ENCODE measurements at regions not wholly inside any gene's neighbourhood (a gene's known extent, or its start where the extent isn't known, plus 50 kb on each side); places are given as distances from the start of the nearest gene placed in this dataset.

DNA sequence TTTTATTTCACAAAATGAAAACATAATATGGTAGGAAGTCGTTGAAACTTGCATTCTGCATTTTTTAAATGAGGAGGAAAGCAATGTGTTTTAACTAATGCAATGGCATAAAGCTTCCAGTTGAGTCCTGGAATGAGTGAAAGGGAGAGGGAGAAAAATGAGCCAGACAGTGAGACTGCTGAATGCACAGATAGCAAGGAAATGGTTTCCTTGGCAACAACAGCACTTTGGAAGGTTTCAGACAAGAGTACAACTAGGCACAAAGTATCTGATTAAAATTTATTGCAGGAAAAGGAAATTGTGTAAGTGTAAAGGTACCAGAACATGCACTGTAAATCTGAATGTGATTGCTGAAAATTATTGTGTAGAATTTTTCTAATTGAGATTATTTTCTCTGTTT lies 320.1 kb upstream of the KYNU start:
- ChIA-PET CTCF (ENCODE audit: partially characterized antibody) (no interaction called here), POLR2A (ENCODE audit: partially characterized antibody) (no interaction called here)

More for the DNA sequence above, 320.1 kb upstream of the KYNU start:
- Histone ChIP-seq H3K27me3 (replicated peaks in 1 of 4; ENCODE audit: control insufficient read depth in 3 of 4, extremely low read depth in 1 of 4, insufficient read depth in 3 of 4, low read length in 3 of 4) (no peaks in the 10 kb centered on the region), H4K91ac (replicated peaks; ENCODE audit: insufficient read length, low read length) (no peak overlapping the region), H2AK5ac (ENCODE audit: low read depth, low read length) (no peak overlapping the region), H3K18ac (ENCODE audit: extremely low read depth, low read length) (no peak overlapping the region), H3K9me3 (ENCODE audit: insufficient read depth in 2 of 2, low read depth in 1 of 2, low read length in 1 of 2) (no peaks in the 10 kb centered on the region), H4K5ac (ENCODE audit: insufficient read length, low read depth, low read length) (no peak overlapping the region), H3K27ac (ENCODE audit: low read depth, low read length) (no peak overlapping the region), H3K4me3 (ENCODE audit: extremely low read depth in 1 of 4, insufficient read depth in 2 of 4, low read depth in 3 of 4, low read length in 4 of 4) (no peak overlapping the region), H2BK5ac (ENCODE audit: low read depth, low read length) (no peak overlapping the region), H3K9ac (replicated peaks in 1 of 4; ENCODE audit: extremely low read depth in 1 of 4, low read depth in 3 of 4, low read length in 3 of 4) (peak overlapping the region in 1 of 4 experiments; percentile 8; a peak in 1 of 7 replicates), H2BK15ac (ENCODE audit: low read length) (no peak overlapping the region), H2BK120ac (replicated peaks; ENCODE audit: low read depth, low read length) (no peak overlapping the region), H3K56ac (replicated peaks; ENCODE audit: insufficient read length, low read depth, low read length) (no peak overlapping the region), H3K14ac (ENCODE audit: insufficient read length) (no peak overlapping the region), H3K79me2 (ENCODE audit: control insufficient read depth in 1 of 2, insufficient read depth in 2 of 2, low read length in 2 of 2) (no peaks in the 10 kb centered on the region), H2AFZ (ENCODE audit: low read length) (peak overlapping the region; percentile 64; the same call in 1 of the 2 replicates), H3K4me1 (replicated peaks in 1 of 4; ENCODE audit: control insufficient read depth in 3 of 4, insufficient read depth in 4 of 4, low read length in 3 of 4) (no peaks in the 10 kb centered on the region), H4K8ac (ENCODE audit: extremely low read depth, insufficient read depth, low read length) (no peak overlapping the region), H3K79me1 (ENCODE audit: low read depth, low read length) (no peaks in the 10 kb centered on the region), H3K4ac (replicated peaks; ENCODE audit: insufficient read length, low read depth, low read length) (no peak overlapping the region), H3K4me2 (ENCODE audit: insufficient read depth in 1 of 2, low read depth in 2 of 2, low read length in 2 of 2) (no peak overlapping the region), H4K20me1 (replicated peaks in 1 of 2; ENCODE audit: control insufficient read depth in 1 of 2, insufficient read depth in 2 of 2, low read length in 2 of 2) (no peaks in the 10 kb centered on the region), H2BK12ac (ENCODE audit: low read depth, low read length) (no peak overlapping the region), H3K23ac (ENCODE audit: insufficient read length) (no peak overlapping the region), H3K23me2 (ENCODE audit: low read depth, low read length) (no peaks in the 10 kb centered on the region), H3K36me3 (ENCODE audit: control insufficient read depth in 2 of 4, insufficient read depth in 4 of 4, low read length in 3 of 4) (no peaks in the 10 kb centered on the region), H2BK20ac (ENCODE audit: low read length) (no peak overlapping the region)
- TF ChIP-seq RXRA (IDR thresholded peaks at IDR 0.05; ENCODE audit: insufficient read depth, low read depth, low read length) (no peak), ASH2L (IDR thresholded peaks at IDR 0.05; ENCODE audit: low read length) (no peak), TBP (IDR thresholded peaks at IDR 0.05; ENCODE audit: low read depth, low read length) (no peak), SUZ12 (IDR thresholded peaks at IDR 0.05; ENCODE audit: low read length) (no peak), SP2 (IDR thresholded peaks at IDR 0.05; ENCODE audit: low read length) (no peak), GABPA (IDR thresholded peaks at IDR 0.05; ENCODE audit: borderline replicate concordance, insufficient read depth, low read length) (no peak), HDAC2 (IDR thresholded peaks at IDR 0.05; ENCODE audit: borderline replicate concordance in 1 of 2, low read depth in 2 of 2, low read length in 2 of 2) (no peak)
- TF ChIP-seq, protein P1, sequence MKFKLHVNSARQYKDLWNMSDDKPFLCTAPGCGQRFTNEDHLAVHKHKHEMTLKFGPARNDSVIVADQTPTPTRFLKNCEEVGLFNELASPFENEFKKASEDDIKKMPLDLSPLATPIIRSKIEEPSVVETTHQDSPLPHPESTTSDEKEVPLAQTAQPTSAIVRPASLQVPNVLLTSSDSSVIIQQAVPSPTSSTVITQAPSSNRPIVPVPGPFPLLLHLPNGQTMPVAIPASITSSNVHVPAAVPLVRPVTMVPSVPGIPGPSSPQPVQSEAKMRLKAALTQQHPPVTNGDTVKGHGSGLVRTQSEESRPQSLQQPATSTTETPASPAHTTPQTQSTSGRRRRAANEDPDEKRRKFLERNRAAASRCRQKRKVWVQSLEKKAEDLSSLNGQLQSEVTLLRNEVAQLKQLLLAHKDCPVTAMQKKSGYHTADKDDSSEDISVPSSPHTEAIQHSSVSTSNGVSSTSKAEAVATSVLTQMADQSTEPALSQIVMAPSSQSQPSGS (IDR thresholded peaks at IDR 0.05; ENCODE audit: low read length), result no peak
- no peak for FAIRE-seq
- 56% methylated on average over 1 of the region's 1 CpG; no CpG with 5 or more reads in 1 of the 2 experiments for WGBS, 2 experiments (ENCODE audit: extremely low coverage in 1 of 2, insufficient coverage in 1 of 2, insufficient read length in 1 of 2, insufficient replicate concordance in 2 of 2, low coverage in 1 of 2, low lambda C conversion rate in 2 of 2, missing lambda C conversion rate in 1 of 2)
- no peak for DNase-seq (ENCODE audit: low read depth in 1 of 2, low spot score in 2 of 2)

Measured in H1 (cell line).